ENCODE measurements at regions not wholly inside any gene's neighbourhood (a gene's known extent, or its start where the extent isn't known, plus 50 kb on each side); places are given as distances from the start of the nearest gene placed in this dataset.

GRCh38 chr13:94956417-94957110 is 244.2 kb upstream of the SOX21 start:
- TF ChIP-seq CTCF (IDR thresholded peaks at IDR 0.05) (no peak), POLR2AphosphoS5 (IDR thresholded peaks at IDR 0.05) (no peak), POLR2A (IDR thresholded peaks at IDR 0.05) (no peak)

All from prostate gland (tissue), 2 donors.